ENCODE measurements at regions not wholly inside any gene's neighbourhood (a gene's known extent, or its start where the extent isn't known, plus 50 kb on each side); places are given as distances from the start of the nearest gene placed in this dataset.

- no peak for TF ChIP-seq ZNF407 (CRISPR knock-in tag; IDR thresholded peaks at IDR 0.05; ENCODE audit: not compliant biosample characterization)
- TF ChIP-seq ELF4 (CRISPR knock-in tag; IDR thresholded peaks at IDR 0.05; ENCODE audit: borderline replicate concordance): no peak
- TF ChIP-seq ZNF432 (CRISPR knock-in tag; IDR thresholded peaks at IDR 0.05; ENCODE audit: borderline replicate concordance): no peak
- no peak for TF ChIP-seq ZNF441 (CRISPR knock-in tag; IDR thresholded peaks at IDR 0.05; ENCODE audit: borderline replicate concordance)
- TF ChIP-seq ZNF629 (CRISPR knock-in tag; conservative IDR thresholded peaks at IDR 0.05): no peak
Observed at GRCh38 chr18:28408528-28408927, 231.6 kb upstream of the CDH2 start (continued).

GRCh38 chr18:28407681-28408080, 230.8 kb upstream of the CDH2 start:
- ChIA-PET POLR2A (no interaction called here), CTCF (ENCODE audit: low intra/inter-chr PET ratio, low total read pairs) (no interaction called here)
- Histone ChIP-seq H3K4me3 (replicated peaks in 1 of 3; ENCODE audit: insufficient read depth in 1 of 3, low read depth in 2 of 3, low read length in 3 of 3) (no peak overlapping the region), H3K79me2 (ENCODE audit: insufficient read depth, low read length) (no peaks in the 10 kb centered on the region), H3K9me3 (ENCODE audit: low read length) (no peaks in the 10 kb centered on the region), H2AFZ (ENCODE audit: low read length) (no peak overlapping the region), H3K4me2 (ENCODE audit: low read depth, low read length) (no peak overlapping the region), H3K36me3 (replicated peaks in 1 of 2; ENCODE audit: control insufficient read depth in 1 of 2, insufficient read depth in 2 of 2, low read length in 2 of 2) (no peaks in the 10 kb centered on the region), H3K4me1 (ENCODE audit: insufficient read depth, low read length) (no peaks in the 10 kb centered on the region), H4K20me1 (ENCODE audit: insufficient read depth, low read length) (no peaks in the 10 kb centered on the region), H3K27me3 (ENCODE audit: control insufficient read depth in 1 of 2, insufficient read depth in 2 of 2, low read length in 2 of 2) (no peaks in the 10 kb centered on the region), H3K9ac (ENCODE audit: insufficient read depth, low read depth, low read length) (no peak overlapping the region), H3K27ac (ENCODE audit: extremely low read length, insufficient read depth, low read length) (no peak overlapping the region)
- WGBS (ENCODE audit: low lambda C conversion rate): 0% methylated on average over 1 of the region's 1 CpG
- DNase-seq (ENCODE audit: low spot score) (no peak), ATAC-seq (no peak), FAIRE-seq (no peak)
- BruUV-seq (replicated peaks): no TSS peak
- in situ Hi-C loops (cut with HindIII; ENCODE audit: extremely low pct_ligation_motif_present, low pct_unique_long_range_greater_than_20kb) (no loop called here), intact Hi-C loops (cut with micrococcal nuclease; ENCODE audit: unreplicated experiment) (no loop called here)
- no peak for TF ChIP-seq NFATC3 (CRISPR knock-in tag; IDR thresholded peaks at IDR 0.05)
- no peak for TF ChIP-seq NFRKB (IDR thresholded peaks at IDR 0.05)
- TF ChIP-seq SRSF9 (IDR thresholded peaks at IDR 0.05; ENCODE audit: borderline replicate concordance, insufficient read depth, low read depth, low read length, poor library complexity, severe bottlenecking): no peak
- no peak for TF ChIP-seq BATF2 (CRISPR knock-in tag; IDR thresholded peaks at IDR 0.05)
- TF ChIP-seq, protein P1, sequence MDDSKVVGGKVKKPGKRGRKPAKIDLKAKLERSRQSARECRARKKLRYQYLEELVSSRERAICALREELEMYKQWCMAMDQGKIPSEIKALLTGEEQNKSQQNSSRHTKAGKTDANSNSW (CRISPR knock-in tag; IDR thresholded peaks at IDR 0.05; ENCODE audit: borderline replicate concordance): no peak
- TF ChIP-seq PATZ1 (CRISPR knock-in tag; IDR thresholded peaks at IDR 0.05): no peak
- TF ChIP-seq ZNF557 (CRISPR knock-in tag; IDR thresholded peaks at IDR 0.05): no peak
- TF ChIP-seq ZNF382 (CRISPR knock-in tag; IDR thresholded peaks at IDR 0.05; ENCODE audit: borderline replicate concordance): no peak
